ENCODE measurements at regions not wholly inside any gene's neighbourhood (a gene's known extent, or its start where the extent isn't known, plus 50 kb on each side); places are given as distances from the start of the nearest gene placed in this dataset.

GRCh38 chr6:163806755-163807499 is 392.4 kb downstream of the QKI start:
- no peak for DNase-seq

- no peak for DNase-seq
Observed at GRCh38 chr6:163804991-163805390, 390.5 kb downstream of the QKI start.

- no peak for DNase-seq
Observed at GRCh38 chr6:163802267-163802666, 387.7 kb downstream of the QKI start.

GRCh38 chr6:163797296-163797845 is 382.9 kb downstream of the QKI start:
- no peak for DNase-seq

- no peak for DNase-seq
Observed at GRCh38 chr6:163793011-163793983, 378.8 kb downstream of the QKI start.

- peak; percentile 23 to 31 for DNase-seq
Observed at GRCh38 chr6:163790266-163790840, 375.8 kb downstream of the QKI start.

GRCh38 chr6:163789199-163789810 is 374.8 kb downstream of the QKI start:
- DNase-seq = no peak

- no peak for DNase-seq
Observed at GRCh38 chr6:163786995-163787671, 372.6 kb downstream of the QKI start.

- no peak for DNase-seq
Observed at GRCh38 chr6:163782436-163783003, 368.0 kb downstream of the QKI start.

- peak; percentile 64 to 66 for DNase-seq
Observed at GRCh38 chr6:163780994-163781393, 366.5 kb downstream of the QKI start.

GRCh38 chr6:163779727-163780284 is 365.3 kb downstream of the QKI start:
- no peak for DNase-seq

- DNase-seq = no peak
Observed at GRCh38 chr6:163777716-163778115, 363.2 kb downstream of the QKI start.

- DNase-seq = no peak
Observed at GRCh38 chr6:163776906-163777686, 362.6 kb downstream of the QKI start.

- DNase-seq = no peak
Observed at GRCh38 chr6:163776196-163776905, 361.8 kb downstream of the QKI start.

GRCh38 chr6:163775313-163775712 is 360.8 kb downstream of the QKI start:
- no peak for DNase-seq

- DNase-seq = no peak
Observed at GRCh38 chr6:163774485-163774884, 360.0 kb downstream of the QKI start.

GRCh38 chr6:163773646-163774045 is 359.1 kb downstream of the QKI start:
- DNase-seq = no peak

GRCh38 chr6:163772701-163773100 is 358.2 kb downstream of the QKI start:
- no peak for DNase-seq

- no peak for DNase-seq
Observed at GRCh38 chr6:163771180-163771579, 356.7 kb downstream of the QKI start.
